ENCODE measurements at regions not wholly inside any gene's neighbourhood (a gene's known extent, or its start where the extent isn't known, plus 50 kb on each side); places are given as distances from the start of the nearest gene placed in this dataset.

DNA sequence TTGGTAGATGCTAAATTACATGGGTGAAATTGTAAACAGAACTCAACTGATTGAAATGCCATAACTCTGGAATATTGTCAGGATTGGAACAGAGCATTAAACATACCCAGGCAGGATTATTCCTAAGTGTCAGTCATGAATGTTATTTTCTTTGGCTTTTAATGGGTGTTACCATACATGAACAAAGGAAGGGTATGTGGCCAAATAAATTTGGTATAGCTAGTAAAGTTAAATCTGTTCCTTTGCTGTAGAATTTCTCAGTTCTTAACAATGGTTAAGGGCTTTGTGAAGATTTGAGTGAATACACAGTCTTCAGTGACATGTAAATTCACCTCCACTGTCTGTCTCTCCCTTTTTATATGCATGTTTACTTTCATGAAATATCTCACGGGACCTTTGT lies 679.5 kb upstream of the CDH8 start:
- TF ChIP-seq POLR2A (IDR thresholded peaks at IDR 0.05; ENCODE audit: extremely low read depth, insufficient read length) (no peak), MYC (IDR thresholded peaks at IDR 0.05; ENCODE audit: low read depth, low read length) (no peak)
- TF ChIP-seq, protein P1, sequence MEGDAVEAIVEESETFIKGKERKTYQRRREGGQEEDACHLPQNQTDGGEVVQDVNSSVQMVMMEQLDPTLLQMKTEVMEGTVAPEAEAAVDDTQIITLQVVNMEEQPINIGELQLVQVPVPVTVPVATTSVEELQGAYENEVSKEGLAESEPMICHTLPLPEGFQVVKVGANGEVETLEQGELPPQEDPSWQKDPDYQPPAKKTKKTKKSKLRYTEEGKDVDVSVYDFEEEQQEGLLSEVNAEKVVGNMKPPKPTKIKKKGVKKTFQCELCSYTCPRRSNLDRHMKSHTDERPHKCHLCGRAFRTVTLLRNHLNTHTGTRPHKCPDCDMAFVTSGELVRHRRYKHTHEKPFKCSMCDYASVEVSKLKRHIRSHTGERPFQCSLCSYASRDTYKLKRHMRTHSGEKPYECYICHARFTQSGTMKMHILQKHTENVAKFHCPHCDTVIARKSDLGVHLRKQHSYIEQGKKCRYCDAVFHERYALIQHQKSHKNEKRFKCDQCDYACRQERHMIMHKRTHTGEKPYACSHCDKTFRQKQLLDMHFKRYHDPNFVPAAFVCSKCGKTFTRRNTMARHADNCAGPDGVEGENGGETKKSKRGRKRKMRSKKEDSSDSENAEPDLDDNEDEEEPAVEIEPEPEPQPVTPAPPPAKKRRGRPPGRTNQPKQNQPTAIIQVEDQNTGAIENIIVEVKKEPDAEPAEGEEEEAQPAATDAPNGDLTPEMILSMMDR (IDR thresholded peaks at IDR 0.05; ENCODE audit: low read depth, low read length), result no peak
- TF ChIP-seq, protein P2, sequence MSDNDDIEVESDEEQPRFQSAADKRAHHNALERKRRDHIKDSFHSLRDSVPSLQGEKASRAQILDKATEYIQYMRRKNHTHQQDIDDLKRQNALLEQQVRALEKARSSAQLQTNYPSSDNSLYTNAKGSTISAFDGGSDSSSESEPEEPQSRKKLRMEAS (IDR thresholded peaks at IDR 0.05; ENCODE audit: low read depth, low read length), result no peak
